DND-41 (cell line): ENCODE measurements at regions not wholly inside any gene's neighbourhood (a gene's known extent, or its start where the extent isn't known, plus 50 kb on each side); places are given as distances from the start of the nearest gene placed in this dataset.

Experiments used
- CTCF ChIP-seq: IDR thresholded peaks from 2 replicates; pipeline ENCODE4 v1.5.1; 2012; ENCODE audit warnings: borderline replicate concordance, low read length, moderate library complexity, mild to moderate bottlenecking; ENCODE audit not compliant: poor library complexity, severe bottlenecking; ENCODE audit errors: extremely low read depth
- EZH2 ChIP-seq: IDR thresholded peaks from 3 replicates; pipeline ENCODE4 v1.6.1; 2012; ENCODE audit warnings: borderline replicate concordance, low read depth, mild to moderate bottlenecking, moderate library complexity, low read length, inconsistent platforms; ENCODE audit not compliant: severe bottlenecking

GRCh38 chr16:64830653-64831052, 291.2 kb downstream of the CDH11 start:
- TF ChIP-seq CTCF = no peak
- no peak for TF ChIP-seq EZH2
